MCF 10A (cell line): ENCODE measurements at regions not wholly inside any gene's neighbourhood (a gene's known extent, or its start where the extent isn't known, plus 50 kb on each side); places are given as distances from the start of the nearest gene placed in this dataset.

Source experiments
- BruUV-seq: library from RNA; stranded (reverse); fragments of 400-500 nt; replicated peaks from 2 replicates; lab custom pipeline; 2021; lab: Mats Ljungman, UMichigan
- CTCF ChIA-PET: fragments of 300-600 bp; sonication (Branson Sonifier 250); formaldehyde crosslinking; extraction: SDS; loops from one replicate; lab custom pipeline; 2021; ENCODE audit warnings: antibody characterized with exemption, inconsistent platforms; lab: Yijun Ruan, JAX
- POLR2A ChIA-PET: fragments of 300-600, 350-650 bp; sonication (Branson Sonifier 250); formaldehyde crosslinking; extraction: SDS; loops from one replicate; lab custom pipeline; 2020; ENCODE audit warnings: antibody characterized with exemption, inconsistent platforms; lab: Yijun Ruan, JAX
- DNase-seq: peaks from one replicate; pipeline ENCODE4 v3.0.0-alpha.2; 2018; ENCODE audit not compliant: unreplicated experiment
- H3K27ac Mint-ChIP-seq: one replicate; pipeline ENCODE4 v1.8.0; 2022; ENCODE audit warnings: mild to moderate bottlenecking, low read depth, mixed read lengths; ENCODE audit not compliant: unreplicated experiment
- H3K27me3 Mint-ChIP-seq: one replicate; pipeline ENCODE4 v1.8.0; 2022; ENCODE audit warnings: mixed read lengths; ENCODE audit not compliant: insufficient read depth, unreplicated experiment
- H3K36me3 Mint-ChIP-seq: one replicate; pipeline ENCODE4 v1.8.0; 2022; ENCODE audit warnings: mild to moderate bottlenecking, moderate library complexity, mixed read lengths; ENCODE audit not compliant: insufficient read depth, unreplicated experiment
- H3K4me1 Mint-ChIP-seq: one replicate; pipeline ENCODE4 v1.8.0; 2022; ENCODE audit warnings: mixed read lengths; ENCODE audit not compliant: insufficient read depth, unreplicated experiment
- H3K4me3 Mint-ChIP-seq: one replicate; pipeline ENCODE4 v1.8.0; 2022; ENCODE audit warnings: mild to moderate bottlenecking, moderate library complexity, mixed read lengths; ENCODE audit not compliant: unreplicated experiment
- H3K9me3 Mint-ChIP-seq: one replicate; pipeline ENCODE4 v1.8.0; 2022; ENCODE audit warnings: mixed read lengths; ENCODE audit not compliant: unreplicated experiment
- intact Hi-C: fragments of 100-400 bp; cut with micrococcal nuclease; formaldehyde crosslinking; loops from 2 replicates; pipeline ENCODE4 v1.14.1; 2022
- TF ChIP-seq, protein P1 (sequence below): fragments of 200-600 bp; IDR thresholded peaks from one replicate; pipeline ENCODE4 v1.8.0; 2022; ENCODE audit warnings: antibody characterized with exemption, mild to moderate bottlenecking; ENCODE audit not compliant: unreplicated experiment

- Mint-ChIP-seq H3K36me3 (no peaks in the 10 kb centered on the region), H3K27me3 (no peaks in the 10 kb centered on the region), H3K27ac (no peak overlapping the region), H3K9me3 (no peaks in the 10 kb centered on the region), H3K4me1 (no peaks in the 10 kb centered on the region), H3K4me3 (no peak overlapping the region)
- TF ChIP-seq, protein P1, sequence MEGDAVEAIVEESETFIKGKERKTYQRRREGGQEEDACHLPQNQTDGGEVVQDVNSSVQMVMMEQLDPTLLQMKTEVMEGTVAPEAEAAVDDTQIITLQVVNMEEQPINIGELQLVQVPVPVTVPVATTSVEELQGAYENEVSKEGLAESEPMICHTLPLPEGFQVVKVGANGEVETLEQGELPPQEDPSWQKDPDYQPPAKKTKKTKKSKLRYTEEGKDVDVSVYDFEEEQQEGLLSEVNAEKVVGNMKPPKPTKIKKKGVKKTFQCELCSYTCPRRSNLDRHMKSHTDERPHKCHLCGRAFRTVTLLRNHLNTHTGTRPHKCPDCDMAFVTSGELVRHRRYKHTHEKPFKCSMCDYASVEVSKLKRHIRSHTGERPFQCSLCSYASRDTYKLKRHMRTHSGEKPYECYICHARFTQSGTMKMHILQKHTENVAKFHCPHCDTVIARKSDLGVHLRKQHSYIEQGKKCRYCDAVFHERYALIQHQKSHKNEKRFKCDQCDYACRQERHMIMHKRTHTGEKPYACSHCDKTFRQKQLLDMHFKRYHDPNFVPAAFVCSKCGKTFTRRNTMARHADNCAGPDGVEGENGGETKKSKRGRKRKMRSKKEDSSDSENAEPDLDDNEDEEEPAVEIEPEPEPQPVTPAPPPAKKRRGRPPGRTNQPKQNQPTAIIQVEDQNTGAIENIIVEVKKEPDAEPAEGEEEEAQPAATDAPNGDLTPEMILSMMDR: no peak
- BruUV-seq: no TSS peak
- ChIA-PET CTCF (interaction anchor here (0.6 to 3.7 kb wide), 3 partner anchors 10 to 216 kb away, joined by 4 to 21 read pairs (median 6); no protein-coding TSS in a partner anchor), POLR2A (no interaction called here)
- no peak for DNase-seq
- intact Hi-C loops: no loop called here
These were observed 115.6 kb downstream of the LARP7 start for GRCh38 chr4:112752510-112752909.

DNA sequence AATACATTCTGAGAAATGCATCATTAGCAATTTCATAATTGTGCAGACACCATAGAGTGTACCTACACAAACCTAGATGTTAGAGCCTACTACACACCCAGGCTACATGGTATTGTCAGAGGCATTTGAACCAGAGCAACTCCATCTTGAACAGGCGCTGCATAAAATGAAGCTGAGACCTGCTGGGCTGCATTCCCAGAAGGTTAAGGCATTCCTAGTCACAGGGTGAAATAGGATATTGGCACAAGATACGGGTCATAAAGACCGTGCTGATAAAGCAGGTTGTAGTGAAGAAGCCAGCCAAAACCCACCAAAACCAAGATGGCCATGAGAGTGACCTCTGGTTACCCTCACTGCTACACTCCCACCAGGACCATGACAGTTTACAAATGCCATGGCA, 116.4 kb downstream of the LARP7 start:
- no TSS peak for BruUV-seq
- intact Hi-C loops: no loop called here
- no peak overlapping the region for H3K4me3 Mint-ChIP-seq

GRCh38 chr4:112759313-112759712, 122.4 kb downstream of the LARP7 start:
- no peak for DNase-seq
- CTCF ChIA-PET: interaction anchor here (0.5 to 1.3 kb wide), 10 partner anchors 10 to 453 kb away, joined by 3 to 6 read pairs (median 4); no protein-coding TSS in a partner anchor
- no peaks in the 10 kb centered on the region for H3K9me3 Mint-ChIP-seq
- no peaks in the 10 kb centered on the region for H3K36me3 Mint-ChIP-seq
- POLR2A ChIA-PET: no interaction called here
- BruUV-seq: no TSS peak
- H3K4me3 Mint-ChIP-seq: no peak overlapping the region
- H3K27me3 Mint-ChIP-seq: no peaks in the 10 kb centered on the region
- H3K4me1 Mint-ChIP-seq: no peaks in the 10 kb centered on the region
- TF ChIP-seq, protein P1: no peak
- H3K27ac Mint-ChIP-seq: no peak overlapping the region
- intact Hi-C loops: no loop called here

More for the DNA sequence above, 116.4 kb downstream of the LARP7 start:
- TF ChIP-seq, protein P1: no peak
- H3K36me3 Mint-ChIP-seq: no peaks in the 10 kb centered on the region
- DNase-seq: no peak
- H3K27me3 Mint-ChIP-seq: no peaks in the 10 kb centered on the region
- no peaks in the 10 kb centered on the region for H3K9me3 Mint-ChIP-seq
- H3K4me1 Mint-ChIP-seq: no peaks in the 10 kb centered on the region
- ChIA-PET POLR2A (no interaction called here), CTCF (interaction anchor here (0.6 to 2.1 kb wide), 3 partner anchors 10 to 180 kb away, joined by 3 to 12 read pairs (median 5); no protein-coding TSS in a partner anchor)
- H3K27ac Mint-ChIP-seq: no peak overlapping the region

DNA sequence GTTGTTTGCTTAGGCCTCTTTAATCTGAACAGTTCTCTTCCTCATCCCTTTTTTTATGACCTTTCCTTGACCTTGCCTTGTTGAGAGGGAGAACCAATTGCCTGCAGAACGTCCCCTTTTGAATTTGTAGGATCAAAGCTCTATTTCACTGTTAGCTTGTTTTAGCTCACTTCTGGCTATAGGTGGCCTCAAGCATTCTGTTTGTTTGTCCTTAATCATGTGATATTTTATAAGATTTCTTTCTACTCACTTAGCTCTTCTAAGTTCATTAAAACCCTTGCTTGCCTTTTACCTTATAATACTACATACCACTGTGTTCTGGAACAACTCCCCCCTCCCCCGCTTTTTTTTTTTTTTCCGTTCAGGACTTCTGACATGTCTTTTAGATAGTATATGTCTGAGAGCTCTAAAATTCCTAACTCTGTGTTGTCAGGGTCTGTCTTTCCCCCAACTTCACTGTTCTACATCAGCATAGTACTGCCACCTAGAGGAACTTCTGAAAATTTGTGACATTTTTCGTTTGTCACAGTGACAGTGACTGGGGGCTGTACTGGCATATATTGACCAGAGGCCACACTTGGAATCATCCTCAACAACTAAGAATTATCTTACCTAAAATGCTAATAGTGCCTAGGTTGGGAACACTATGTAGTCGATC, 128.5 kb downstream of the LARP7 start:
- H3K4me3 Mint-ChIP-seq: no peak overlapping the region
- intact Hi-C loops: loop anchor here (5.0 to 10.0 kb wide), 2 partner anchors 92 to 441 kb away; no protein-coding TSS in a partner anchor
- no peaks in the 10 kb centered on the region for H3K9me3 Mint-ChIP-seq
- H3K36me3 Mint-ChIP-seq: no peaks in the 10 kb centered on the region
- peak; percentile 11 for DNase-seq
- H3K27ac Mint-ChIP-seq: no peak overlapping the region
- POLR2A ChIA-PET: interaction anchor here (0.5 to 0.7 kb wide), 3 partner anchors 133 to 385 kb away, joined by 3 read pairs; no protein-coding TSS in a partner anchor
- BruUV-seq: no TSS peak
- no peaks in the 10 kb centered on the region for H3K4me1 Mint-ChIP-seq
- TF ChIP-seq, protein P1: peak; percentile 25
- no peaks in the 10 kb centered on the region for H3K27me3 Mint-ChIP-seq
- CTCF ChIA-PET: interaction anchor here (0.5 to 6.9 kb wide), 74 partner anchors 9 to 1531 kb away, joined by 3 to 168 read pairs (median 5); no protein-coding TSS in a partner anchor
